ENCODE measurements at regions not wholly inside any gene's neighbourhood (a gene's known extent, or its start where the extent isn't known, plus 50 kb on each side); places are given as distances from the start of the nearest gene placed in this dataset.

DNA sequence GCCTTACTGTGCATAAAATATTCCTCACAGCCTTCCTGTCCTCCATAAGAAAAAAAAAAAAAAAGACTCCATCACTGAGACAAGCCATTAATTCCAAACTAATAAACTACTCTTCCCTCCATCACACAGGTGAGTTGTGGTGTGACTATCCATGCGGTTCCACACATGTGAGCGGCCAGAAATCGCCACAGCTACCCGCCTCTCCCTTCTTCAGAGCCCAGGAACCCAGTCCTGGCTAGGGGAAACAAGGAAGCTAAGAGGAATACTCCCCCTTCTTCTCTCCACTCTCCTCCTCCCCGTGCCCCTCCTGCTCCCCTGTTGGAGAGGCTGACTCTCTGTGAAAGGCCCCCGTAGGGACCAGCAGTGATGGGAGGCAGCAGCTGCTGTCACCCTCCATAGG, 128.6 kb upstream of the ARID1B start:
- DNase-seq (ENCODE audit: low read depth in 2 of 2) = no peak

DNA sequence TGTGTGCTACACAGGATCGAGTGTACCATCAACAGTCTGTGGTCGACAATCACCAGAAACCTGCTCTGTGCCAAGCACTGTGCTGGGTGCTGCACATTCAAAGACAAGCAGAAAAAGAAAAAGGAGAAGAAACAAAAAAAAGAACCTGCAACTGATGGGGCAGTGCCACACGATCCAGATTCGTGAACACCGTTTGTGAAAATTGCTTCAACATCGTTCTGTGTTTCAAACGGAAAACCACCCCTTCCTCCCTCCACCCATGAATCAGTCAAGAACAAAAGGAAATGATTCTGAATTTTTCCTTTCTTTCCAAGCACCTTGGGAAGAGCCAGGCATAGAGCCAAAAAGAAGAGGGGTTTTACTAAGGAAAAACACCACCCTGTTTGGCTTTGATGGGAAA, 129.2 kb upstream of the ARID1B start:
- DNase-seq (ENCODE audit: low read depth in 2 of 2) = no peak

DNA sequence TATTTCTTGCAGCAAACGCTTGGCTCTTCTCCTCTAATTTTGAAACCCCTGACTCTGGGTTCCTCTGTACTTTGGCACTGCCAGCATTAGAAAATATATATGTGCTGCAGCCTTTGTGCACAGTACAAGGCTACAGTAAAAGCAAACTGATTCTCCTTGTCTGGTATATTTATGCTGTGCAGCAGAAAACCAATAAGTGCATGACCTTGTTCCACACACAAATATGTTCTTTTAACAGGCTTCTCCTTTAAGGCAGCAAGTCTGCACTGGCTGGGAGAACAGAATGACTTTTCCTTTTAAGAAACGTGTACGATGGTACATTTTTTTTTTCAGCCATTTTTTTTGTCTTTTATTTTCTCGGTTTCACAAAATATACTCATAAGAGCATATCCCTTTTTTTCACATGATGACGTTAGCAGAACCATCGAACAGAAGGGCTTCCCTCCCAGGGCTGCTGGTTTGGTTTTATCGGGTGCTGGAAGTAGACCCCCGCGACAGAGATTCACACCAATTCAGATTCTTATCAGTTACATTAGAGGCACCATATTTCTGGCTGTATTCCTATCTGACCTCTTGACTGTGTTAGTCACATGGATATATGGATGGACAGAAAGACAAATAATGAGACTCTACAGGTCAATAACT, 129.9 kb upstream of the ARID1B start:
- DNase-seq (ENCODE audit: low read depth in 2 of 2) = no peak

DNA sequence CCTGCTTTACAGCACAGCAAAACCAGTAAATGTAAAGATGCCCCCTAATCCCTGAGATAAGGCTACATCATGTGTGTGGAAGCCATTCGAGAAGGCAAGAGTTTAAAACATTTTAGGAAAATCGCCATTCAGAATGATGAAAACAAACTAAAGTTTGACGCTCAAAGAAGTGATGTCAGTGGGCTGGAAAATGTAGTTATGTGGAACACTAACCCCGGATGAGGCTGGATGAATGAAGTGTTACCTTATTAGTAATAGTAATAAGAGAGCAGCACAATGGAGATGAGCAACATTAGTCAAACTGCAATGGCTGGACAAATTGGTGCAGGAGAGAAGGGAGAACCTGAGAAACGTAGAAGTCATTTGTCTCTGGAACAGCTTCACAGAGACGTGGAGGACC, 130.7 kb upstream of the ARID1B start:
- DNase-seq (ENCODE audit: low read depth in 2 of 2) = no peak

DNA sequence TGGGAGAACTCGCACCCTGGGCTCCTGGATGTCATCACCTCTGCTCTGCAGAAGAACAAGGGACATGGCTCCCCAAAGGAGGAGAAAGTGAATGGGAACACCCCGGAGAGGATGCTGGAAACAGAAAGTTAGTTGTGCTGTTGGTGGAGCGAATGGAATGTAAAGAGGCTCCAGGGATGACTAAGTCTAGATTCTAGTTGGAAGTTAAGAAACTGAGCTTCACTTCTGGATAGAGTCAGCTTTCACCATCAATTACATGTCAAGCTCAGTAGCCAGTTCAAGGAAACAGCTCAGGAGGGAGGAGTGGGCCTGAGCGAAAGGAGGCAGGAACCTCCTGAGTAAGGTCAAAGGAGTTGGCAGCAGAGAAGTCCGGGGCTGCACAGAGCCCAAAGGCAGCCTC, 132.1 kb upstream of the ARID1B start:
- no peak for DNase-seq (ENCODE audit: low read depth in 2 of 2)

DNA sequence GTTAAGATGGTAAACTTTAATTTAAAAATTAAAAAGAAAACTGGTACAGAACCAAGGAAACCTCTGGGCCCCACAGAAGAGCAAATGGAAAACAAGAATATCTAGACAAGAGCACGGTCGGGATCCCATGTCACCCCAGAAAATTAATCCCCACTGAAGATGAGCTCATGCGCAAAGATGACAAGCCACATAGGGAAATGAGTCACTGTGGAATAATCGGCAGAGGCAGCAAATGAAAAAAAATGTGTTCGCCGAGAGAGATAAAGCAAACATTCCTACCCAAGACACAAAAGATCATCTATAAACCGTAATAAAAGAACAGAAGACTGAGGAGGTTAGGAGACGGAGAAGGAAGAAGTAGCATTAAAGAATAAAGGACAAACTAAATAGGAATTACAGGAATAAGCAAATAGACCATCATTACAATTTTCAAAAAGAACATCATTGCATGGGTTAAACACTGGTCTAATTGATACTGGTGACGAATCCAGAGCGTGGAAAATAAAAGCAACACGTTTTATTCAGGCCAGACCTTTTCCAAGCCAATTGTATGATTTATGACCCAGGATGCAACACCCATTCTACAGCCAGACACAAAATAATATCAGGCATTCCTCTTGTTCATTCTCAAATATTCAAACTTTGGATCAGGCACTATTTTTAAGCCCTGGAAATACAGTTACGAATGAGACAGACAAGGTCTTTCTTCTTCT, 138.0 kb upstream of the ARID1B start:
- DNase-seq (ENCODE audit: low read depth in 2 of 2) = no peak

DNA sequence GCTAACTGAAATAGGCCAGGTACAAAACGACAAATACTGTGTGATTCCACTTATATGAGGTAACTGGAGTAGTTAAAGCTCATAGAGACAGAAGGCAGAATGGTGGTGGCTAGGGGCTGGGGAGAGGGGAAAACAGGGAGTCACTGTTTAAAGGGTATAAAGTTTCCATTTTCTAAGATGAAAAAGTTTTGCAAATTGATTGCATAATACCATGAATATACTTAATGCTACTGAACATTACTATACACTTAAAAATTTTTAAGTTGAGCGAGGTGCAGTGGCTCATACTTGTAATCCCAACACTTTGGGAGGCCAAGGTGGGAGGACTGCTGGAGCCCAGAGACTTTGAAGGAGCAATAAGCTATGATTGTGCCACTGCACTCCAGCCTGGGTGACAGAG, 138.6 kb upstream of the ARID1B start:
- DNase-seq (ENCODE audit: low read depth in 2 of 2) = no peak

DNA sequence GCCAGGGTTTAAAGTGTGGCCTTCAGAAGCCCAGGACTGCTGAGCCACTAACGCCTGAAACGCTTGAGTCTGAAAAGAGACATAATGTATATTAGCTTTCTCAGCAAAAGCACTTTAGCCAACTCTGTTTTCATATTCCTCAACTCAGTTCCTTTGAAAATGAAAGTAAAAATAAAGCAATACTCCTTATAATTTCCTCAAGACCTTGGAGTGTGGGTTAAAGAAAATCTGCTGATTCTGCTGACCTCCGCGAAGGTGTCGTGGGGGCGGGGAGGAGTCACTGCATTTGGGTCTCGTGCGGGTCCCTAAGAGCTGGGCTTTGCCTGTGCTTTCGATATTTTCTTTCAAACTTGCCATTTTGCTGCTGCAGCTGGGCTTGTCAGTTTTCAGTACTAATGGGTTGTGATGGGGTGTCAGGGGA, 142.2 kb upstream of the ARID1B start:
- no peak for DNase-seq (ENCODE audit: low read depth in 2 of 2)

DNA sequence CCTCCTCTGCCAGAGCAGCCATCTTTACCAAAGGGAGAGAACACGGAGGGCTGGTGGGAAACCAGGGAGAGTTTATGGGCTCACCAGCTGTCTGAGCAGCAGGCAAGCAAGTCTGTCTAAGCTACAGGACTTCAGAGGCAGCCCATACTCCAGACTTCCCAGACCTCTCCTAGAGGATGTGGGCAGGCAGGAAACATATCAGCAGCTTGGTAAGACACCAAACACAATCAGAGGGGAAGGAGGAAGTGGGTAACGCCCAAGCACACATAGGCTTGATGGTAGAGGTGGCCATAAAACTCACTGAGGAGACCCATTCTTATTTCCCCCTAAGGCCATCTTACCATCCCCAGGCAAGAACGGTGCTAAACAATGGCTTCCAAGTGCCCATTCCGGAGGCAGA, 143.1 kb upstream of the ARID1B start:
- no peak for DNase-seq (ENCODE audit: low read depth in 2 of 2)

DNA sequence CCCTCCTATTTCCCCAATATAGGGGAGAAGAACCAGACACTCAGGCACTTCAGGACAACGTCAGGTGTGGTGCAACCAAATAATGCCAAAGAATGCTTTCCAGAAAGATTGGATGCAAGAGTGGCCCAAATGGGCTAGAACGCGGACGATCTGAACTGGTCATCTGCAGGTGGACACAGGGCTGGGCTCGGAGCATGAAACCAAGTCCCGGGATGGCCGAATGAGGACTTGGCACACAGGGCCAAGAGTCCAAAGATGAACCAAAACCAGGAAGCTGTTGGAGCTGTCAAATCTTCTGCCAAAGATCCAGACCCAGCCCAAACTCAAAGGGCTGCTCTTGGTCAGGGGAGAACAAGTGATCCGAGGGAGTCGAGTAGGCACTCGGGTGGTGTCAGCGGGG, 143.9 kb upstream of the ARID1B start:
- no peak for DNase-seq (ENCODE audit: low read depth in 2 of 2)

DNA sequence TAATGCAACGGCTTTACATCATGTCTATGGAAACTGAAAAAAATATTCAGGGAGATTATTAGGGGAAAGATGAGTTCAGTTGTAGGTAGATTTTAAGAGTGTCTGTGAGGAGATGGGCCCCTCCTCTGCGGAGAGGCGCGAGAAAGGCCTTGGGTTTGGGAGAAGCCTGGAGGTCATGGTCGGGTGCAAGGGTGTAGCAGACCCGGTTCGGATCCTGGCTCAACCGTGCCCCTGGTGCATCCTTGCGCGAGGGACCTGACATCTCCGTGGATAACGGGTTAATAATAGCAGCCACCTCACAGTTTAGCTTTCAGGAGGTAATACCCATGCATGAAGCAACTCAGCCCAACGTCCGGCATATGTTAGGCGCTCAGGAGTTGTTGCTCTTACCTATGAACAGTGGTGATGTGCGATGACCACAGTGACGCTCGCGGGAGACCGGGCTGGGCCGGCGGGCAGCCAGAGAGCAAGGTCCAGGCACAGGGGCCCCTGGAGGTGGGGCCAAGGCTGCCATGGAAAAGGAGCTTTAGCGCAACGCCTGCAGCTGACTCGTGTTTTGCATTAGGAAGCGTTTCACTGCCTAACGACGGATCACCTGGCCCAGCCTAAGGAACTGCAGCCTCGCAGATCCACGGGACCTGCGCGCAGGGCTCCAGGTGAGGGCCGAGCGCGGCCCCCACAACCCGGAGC, 146.4 kb upstream of the ARID1B start:
- no peak for DNase-seq (ENCODE audit: low read depth in 2 of 2)

DNA sequence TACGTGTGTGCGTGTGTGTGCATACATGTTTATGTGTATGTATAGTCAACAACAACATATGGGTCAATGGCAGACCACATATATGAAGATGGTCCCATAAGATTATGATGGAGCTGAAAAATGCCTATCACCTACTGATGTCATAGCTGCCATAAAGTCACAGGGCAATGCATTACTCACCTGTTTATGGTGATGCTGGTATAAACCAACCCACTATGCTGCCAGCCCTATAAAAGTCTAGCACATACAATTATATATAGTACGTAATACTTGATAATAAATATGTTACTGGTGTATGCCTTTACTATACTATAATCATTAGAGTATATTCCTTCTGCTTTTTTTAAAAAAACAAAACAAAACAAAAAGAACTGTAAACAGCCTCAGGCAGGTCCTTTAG, 148.4 kb upstream of the ARID1B start:
- DNase-seq (ENCODE audit: low read depth in 2 of 2) = no peak

DNA sequence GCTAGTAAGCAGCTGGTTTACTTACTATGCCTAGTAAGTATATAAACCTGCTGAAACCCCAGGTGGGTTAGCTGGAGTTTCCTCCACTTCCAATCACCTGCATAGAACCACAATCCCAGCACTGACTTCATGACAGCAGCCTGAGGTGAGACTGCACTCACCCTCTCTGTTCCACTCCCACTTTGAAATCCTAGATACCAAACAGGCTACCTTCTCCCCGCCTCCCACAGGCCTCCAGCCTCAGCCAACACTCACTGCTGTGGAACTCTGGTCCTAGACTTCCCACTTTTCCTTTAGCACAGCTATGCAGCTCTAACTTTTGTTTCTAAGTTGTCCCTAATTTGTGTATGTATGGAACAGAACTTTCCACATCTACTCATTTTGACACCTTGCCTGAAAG, 149.7 kb upstream of the ARID1B start:
- no peak for DNase-seq (ENCODE audit: low read depth in 2 of 2)

DNA sequence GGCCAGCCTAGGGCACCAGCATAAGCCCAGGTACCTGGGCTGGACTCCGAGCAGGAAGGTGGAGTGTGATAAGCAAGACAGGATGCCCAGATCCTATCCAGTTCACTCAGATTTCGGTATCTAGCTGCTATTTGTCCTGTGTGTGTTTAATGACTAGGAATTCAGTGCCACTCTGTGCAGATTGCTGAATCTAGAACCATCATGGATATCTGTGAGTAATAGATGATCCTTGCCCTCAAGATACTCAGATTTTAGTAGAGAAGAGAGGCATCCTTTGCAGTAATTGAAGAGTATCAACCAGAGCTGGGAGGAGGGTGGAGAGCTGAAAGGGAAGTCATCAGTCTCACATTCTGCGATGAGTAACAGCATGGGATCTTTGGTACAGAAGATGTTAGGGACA, 155.0 kb upstream of the ARID1B start:
- no peak for DNase-seq (ENCODE audit: low read depth in 2 of 2)

DNA sequence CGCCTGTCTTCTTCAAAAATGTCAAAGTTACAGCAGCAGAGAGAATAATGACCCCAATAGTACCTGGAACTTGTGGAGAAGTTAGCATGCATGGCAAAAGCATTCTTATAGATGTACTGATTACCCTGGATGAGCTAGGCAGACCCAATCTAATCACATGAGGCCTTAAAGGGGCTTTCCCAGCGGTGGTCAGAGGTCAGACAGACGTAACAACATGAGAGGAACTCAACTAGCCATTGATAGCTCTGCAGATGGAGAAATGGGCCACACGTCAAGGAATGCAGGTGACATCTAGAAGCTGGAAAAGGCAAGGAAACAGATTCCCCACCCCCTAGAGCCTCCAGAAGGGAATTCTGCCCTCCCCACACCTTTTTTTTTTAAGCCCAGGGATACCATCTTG, 156.8 kb upstream of the ARID1B start:
- DNase-seq (ENCODE audit: low read depth in 2 of 2) = no peak

DNA sequence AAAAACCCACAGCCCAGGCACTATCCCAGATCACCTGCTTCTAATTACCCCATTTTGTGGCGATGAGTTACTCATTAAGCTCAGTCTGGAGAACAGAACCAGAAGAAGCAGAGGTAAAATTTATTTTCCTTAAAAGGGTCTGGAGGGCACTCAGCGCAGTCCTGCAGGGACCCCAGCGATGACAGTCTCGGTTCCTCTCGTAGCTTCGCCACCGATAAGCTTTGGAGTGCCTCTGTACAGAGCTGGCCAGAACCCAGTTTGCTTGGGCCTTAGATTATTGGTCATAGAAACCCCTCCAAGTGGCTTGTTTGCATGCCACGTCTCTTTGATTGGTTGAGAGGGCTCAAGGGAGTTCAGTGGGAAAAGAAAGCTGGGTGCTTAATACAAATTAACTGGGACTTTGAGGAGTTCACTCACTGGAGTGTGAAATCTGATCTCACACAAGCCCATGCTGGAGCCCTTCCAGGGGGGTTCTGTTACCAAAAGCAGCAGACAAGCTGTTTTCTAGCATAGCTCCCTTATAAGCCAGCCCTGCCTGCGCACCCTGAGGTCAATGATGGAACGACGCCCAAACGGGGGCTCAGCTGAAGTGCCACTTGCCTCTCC, 158.5 kb upstream of the ARID1B start:
- DNase-seq (ENCODE audit: low read depth in 2 of 2) = no peak

DNA sequence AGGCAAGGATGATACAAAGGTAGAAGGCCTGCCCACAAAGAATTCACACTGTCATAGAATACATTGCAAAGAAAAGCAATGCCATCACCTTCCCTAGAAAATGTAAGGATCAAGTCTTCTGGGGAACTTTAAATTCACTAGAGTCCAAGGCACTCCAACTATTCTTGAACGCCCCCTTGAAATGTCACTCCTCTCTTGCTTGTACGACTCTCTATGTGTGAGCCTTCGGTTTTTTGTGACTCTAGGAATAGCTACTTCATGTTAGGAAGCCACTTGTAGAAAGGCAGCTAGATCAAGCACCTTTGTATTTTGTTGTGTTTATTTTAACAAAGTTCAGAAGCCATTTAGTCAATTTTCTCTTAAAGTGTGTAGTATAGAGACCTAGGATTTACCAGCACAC, 159.2 kb upstream of the ARID1B start:
- no peak for DNase-seq (ENCODE audit: low read depth in 2 of 2)

DNA sequence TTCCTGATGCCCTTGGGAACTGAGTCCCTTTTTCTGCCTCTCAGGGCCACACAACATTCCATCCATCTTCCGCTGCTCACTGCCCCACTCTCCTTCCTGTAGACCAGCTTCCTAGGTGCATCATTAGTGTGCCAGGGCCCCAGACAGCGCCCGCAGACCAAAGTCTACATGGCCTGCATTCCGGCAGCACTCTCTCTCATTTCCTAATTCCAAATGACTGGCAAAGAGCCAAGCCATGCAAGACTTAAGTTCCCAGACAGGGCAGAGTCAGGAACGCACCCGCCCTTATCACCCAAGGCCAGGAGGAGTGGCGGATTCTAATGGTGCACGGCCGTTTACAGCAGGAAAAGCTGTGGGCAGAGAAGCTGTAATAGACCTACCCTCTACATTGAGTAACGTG, 159.8 kb upstream of the ARID1B start:
- no peak for DNase-seq (ENCODE audit: low read depth in 2 of 2)

DNA sequence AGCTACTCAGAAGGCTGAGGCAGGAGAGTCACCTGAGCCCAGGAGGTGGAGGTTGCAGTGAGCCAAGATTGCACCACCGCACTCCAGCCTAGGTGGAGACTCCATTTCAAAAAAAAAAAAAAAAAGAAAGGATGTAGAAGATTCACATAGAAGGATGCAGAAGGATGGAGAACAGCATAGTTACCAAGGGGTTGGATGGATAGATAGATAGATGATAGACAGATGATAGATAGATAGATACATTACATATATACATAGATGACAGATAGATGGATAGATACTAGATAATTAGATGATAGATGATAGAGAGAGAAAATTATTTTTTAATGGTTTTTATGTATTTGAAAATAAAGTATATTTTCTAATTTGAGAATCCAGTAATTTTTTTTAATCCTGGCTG, 160.7 kb upstream of the ARID1B start:
- no peak for DNase-seq (ENCODE audit: low read depth in 2 of 2)

DNA sequence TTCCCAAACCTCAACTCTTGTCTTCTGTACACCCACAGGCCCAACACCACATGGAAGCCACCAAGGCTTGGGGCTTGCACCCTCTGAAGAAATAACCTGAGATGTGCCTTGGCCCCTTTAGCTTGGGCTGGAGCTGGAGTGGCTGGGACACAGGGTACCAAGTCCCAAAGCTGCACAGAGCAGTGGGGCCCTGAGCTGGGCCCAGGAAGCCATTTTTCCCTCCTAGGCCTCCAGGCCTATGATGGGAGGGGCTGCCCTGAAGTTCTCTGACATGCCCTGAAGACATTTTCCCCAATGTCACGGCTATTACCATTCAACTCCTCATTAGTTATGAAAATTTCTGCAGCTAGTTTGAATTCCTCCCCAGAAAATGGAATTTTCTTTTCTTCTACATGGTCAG, 163.2 kb upstream of the ARID1B start:
- DNase-seq (ENCODE audit: low read depth in 2 of 2) = no peak

DNA sequence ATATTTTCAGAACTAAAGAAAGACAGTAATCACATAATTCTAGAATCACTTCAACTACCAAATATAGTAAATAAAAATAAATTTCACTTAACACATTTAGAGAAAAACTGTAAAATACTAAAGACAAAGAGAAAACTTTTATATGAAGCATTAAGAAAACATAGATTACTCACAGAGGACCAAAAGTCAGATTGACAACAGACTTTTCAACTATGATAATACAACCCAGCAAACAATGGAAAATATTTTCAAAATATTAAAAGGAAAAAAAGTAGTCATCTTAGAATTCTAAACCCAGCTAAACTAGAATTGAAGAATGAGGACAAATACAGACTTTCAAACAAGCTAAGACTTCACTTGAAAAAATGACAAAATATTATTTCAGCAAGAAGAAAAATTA, 164.8 kb upstream of the ARID1B start:
- no peak for DNase-seq (ENCODE audit: low read depth in 2 of 2)

DNA sequence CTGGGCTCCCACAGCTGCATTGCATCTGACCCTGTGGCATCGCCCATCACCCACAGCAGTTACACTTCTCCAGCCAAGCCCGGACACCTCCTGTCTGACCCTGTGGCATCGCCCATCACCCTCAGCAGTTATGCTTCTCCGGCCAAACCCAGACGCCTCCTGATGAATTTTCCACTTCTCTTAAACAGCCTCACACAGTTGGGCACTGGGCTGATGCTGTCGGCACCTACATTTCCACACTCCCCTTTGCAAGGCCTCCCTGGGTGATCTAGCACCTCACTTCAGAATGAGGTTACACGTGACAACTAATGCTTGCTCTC, 175.2 kb upstream of the ARID1B start:
- no peak for DNase-seq (ENCODE audit: low read depth in 2 of 2)
